CD4-positive, alpha-beta T cell treated with Interleukin-4 for 1 hour (primary cell): ENCODE measurements at regions not wholly inside any gene's neighbourhood (a gene's known extent, or its start where the extent isn't known, plus 50 kb on each side); places are given as distances from the start of the nearest gene placed in this dataset.
A peak's percentile ranks its signal among the peaks of the same experiment; 100 is the strongest.

Experiments used
- DNase-seq, 2 donors: peaks; one replicate each; pipeline ENCODE4 v3.0.0-alpha.2; 2020 to 2022

DNA sequence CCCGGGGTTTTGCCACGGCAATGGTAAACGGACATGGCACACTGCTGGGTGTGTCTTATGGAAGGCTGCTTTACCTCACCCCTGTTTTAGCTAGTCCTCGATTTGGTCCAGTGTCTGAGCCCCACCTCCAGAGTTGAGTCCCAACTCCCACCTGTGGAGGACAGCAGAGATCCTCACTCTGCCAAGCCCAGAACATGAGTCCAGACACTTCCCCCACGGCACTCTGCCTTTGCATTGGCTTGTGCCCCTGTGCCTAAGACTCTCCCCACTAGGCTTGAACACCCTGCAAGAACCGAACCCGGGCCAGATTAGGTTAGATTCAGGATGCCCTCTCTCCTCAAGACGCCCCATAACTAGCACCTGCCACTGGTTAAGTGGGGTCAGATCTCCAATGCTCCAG lies 59.8 kb upstream of the C14orf180 start:
- DNase-seq: no peak

DNA sequence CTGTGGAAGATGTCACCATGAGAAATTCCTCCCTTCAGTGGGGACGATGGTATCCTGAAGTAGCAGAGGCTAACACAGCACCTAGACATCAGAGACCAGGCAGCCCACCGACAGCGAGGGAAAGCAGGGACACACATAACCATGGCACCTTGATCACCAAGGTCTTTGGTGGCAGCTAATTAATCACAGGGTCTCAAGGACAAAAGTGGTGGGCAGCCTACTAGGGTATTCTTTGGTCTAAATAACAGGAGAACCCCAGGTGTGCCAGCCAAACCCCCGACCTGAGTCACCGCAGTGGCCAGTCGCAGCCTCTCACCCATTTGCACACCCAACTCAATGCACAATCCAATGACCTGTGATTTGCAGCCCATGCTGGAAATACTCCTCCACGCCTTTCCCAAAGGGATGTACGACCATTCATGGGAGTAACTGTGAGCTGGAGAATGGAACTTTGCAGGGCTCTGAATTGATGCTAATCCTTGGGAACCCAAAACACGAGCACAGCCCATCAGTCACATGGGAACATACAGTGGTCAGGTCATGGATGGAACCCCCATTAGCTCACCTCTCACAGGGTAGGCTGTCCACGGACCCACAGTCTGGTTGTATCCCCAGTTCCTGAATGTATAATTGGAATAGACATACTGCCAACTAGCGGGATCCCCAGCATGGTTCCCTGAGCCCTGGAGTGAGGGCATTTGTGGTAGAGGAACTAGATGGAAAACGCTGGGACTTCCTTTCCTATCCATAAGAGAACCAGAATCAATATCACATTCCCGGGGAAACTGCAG lies 58.7 kb upstream of the C14orf180 start:
- DNase-seq: no peak

DNA sequence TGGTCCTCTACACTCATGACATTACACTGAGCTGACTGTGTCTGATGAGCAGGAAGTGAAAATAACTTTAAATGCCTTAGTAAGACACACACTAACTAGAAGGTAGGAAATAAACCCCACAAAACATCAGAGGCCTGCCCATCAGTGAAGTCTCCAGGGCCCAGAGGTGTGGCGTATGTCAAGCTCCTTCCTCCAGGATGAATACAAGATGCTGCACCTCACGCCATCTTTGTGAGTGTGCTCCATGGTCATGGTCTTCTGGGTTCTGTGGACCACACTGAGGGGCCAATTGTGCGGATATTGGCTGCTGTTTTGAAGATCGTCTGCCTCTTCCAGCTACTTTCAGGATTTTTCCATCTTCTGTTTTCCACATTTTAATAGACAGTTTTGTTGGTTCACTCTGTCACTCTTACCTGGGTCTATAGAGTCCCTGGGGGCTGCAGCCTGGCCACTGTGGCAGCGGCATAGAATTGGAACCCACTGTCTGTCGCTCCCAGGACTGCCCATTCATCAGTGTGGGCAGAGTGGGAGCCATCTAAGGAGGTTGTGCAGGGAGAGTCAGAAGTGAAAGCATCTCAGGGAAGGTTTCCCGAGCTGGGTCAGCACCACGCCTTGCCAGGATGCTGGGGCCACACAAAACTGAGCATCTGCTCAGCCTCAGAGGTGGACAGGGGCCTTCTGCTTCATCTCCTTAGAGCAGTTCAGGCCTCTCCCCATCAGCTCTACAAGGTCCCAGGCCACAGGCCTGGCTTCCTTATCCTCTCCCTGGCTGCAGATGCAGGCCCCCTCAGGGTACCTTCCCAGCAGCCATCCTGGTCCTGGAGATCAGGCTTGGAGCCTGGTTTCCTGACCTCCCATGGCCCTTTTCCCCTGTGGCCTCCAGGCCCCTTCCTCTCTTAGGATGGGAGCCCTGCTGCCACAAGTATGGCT lies 57.5 kb upstream of the C14orf180 start:
- DNase-seq: no peak

DNA sequence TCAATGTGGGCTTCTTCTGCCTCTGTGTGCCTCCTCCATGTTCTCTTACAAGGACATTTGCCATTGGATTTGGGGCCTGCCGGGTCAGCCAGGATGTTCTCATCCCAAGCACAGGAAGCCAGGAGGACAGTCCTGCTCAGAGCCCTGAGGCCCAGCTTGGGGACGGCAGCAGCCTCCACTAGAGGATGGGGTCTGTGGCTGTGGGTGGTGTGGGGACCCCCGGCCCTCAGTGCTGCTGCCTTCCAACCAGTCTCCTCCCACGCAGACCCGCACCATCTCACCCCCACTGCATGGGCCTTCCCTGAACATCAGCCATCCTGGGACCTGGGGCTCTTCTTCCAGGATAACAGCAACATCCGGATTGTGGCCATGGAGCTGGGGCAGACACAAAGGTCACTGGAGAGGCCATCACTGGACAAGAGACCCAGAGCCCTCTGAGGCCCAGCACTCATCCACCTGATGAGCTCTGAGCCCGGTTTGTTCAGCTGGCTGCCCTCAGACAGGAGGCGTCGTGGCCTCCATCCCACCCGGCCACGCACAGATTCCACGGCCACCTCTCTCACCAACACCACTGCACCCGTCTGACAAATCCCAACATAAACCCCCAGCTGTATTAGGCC lies 56.5 kb upstream of the C14orf180 start:
- DNase-seq: no peak

DNA sequence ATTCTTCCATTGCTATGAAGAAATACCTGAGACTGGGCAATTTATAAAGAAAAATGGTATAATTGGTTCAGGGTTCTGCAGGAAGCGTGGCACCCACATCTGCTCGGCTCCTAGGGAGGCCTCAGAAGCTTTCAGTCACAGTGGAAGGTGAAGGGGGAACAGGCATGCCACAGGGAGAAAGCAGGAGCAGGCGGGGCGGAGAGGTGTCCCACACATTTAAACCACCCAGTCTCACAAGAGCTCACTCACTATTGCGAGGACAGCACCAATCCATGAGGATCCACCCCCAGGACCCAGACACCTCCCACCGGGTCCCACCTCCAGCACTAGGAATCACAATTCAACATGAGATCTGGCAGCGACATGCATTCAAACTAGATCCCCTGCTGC lies 56.0 kb upstream of the C14orf180 start:
- no peak for DNase-seq

DNA sequence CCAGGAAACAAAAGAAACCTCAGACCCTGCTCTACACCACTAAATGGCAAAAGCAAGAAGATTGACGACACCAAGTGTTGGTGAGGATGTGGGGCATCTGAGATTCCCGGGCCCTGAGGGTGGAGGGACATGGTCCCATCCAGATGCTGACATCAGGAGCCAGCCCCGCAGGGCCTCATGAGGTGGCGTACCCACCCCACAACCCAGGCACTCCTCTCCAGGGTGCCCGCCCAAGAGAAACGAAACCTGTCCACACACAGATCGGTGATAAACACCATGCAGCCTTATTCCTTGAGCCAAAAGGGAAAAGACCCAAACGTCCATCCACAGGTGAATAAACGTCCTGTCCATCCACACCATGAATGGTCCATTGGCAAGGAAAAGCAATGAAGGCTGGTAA lies 54.8 kb upstream of the C14orf180 start:
- no peak for DNase-seq

DNA sequence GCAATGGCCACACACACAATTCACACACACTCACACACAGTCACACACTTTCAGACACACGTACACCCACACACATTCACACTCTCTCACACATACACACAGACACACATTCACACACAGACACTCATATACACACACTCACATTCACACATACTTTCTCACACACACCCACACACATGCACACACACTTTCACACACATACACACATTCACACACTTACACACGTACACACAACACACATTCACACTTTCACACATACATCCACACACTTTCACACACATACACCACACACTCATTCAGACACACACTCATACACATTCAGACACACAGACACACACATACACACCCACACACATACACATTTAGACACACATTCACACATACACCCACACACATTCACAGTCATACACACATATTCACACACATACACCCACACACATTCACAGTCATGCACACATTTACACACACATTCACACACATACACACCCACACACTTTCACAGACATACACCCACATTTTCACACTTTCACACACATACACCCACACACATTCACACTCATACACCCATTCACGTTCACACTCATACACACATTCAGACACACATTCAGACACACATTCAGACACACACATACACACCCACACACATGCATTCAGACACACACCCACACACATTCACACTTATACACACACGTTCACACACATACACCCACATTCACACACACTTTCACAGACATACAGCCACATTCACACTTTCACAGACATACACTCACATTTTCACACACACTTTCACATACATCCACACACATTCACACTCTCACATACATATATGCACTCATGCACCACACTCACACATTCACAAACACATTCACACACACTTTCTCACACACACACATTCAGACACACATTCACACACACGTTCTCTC lies 52.6 kb upstream of the C14orf180 start:
- DNase-seq: no peak

DNA sequence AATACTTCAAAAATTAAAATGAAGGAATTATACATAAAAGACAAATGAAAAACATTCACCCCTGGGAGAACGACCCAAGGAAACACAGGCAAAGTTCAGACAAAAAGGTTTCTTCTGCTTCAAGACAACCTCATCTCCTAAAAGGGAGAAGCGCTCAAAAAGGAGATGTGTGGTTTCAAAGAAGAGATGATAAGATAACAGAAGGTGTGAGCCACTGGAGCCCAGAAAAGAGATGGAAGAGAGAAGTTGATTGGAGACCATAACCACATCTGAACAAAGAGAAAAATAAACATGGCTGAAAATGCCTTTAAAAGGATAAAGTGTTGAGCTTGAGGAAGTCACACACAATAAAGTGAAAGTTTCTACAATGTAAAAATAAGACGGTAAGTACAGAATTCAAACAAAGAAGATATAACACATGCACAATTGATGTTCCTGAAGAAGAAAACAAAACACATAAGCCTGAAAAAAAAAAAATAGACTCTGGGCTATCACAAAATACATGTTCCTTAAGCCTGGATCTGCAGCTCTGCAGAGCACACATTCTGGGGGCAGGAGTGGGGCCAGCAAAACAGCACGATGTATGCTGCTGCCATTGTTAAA lies 51.6 kb upstream of the C14orf180 start:
- DNase-seq: no peak

DNA sequence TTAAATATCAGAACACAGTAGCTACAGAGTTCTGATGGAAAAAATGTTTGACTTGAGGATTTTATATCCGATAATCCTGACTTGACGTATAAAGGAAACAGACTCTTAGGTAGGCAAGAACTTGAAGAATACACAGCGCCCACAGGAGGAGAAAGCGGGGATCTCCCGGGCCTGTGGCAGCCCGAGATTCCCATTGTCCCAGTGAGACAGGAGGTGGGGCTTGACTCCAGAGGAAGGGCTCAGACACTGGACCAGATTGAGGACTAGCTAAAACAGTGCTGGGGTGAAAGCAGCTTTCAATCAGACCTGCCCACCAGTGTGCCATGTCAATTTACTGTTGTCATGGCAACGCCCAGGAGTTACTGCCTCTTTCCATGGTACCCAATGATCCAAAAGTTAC lies 51.1 kb upstream of the C14orf180 start:
- peak in 1 of 2 donors; percentile 7 for DNase-seq
